LHCN-M2 (cell line): ENCODE measurements at regions not wholly inside any gene's neighbourhood (a gene's known extent, or its start where the extent isn't known, plus 50 kb on each side); places are given as distances from the start of the nearest gene placed in this dataset.
"Not testable (repeated sequence)": the region's sequence is repeated elsewhere in the genome, so short reads cannot be mapped to it uniquely, and the experiment has no call there.

Experiments
- DNase-seq: peaks from one replicate; pipeline ENCODE4 v3.0.0-alpha.2; 2012; ENCODE audit warnings: low read depth

- no peak for DNase-seq
These were observed 56.3 kb upstream of the SPEF2 start for GRCh38 chr5:35561396-35561795.

- no peak for DNase-seq
These were observed 59.9 kb upstream of the SPEF2 start for GRCh38 chr5:35557748-35558147.

- DNase-seq = no peak
These were observed 60.5 kb upstream of the SPEF2 start for GRCh38 chr5:35557199-35557598.

- no peak for DNase-seq
These were observed 63.6 kb upstream of the SPEF2 start for GRCh38 chr5:35554016-35554415.

- no peak for DNase-seq
These were observed 72.5 kb upstream of the SPEF2 start for GRCh38 chr5:35545190-35545589.

GRCh38 chr5:35543408-35543807 lies 74.3 kb upstream of the SPEF2 start:
- peak; percentile 2 for DNase-seq

GRCh38 chr5:35540002-35540401 lies 77.7 kb upstream of the SPEF2 start:
- DNase-seq = no peak

GRCh38 chr5:35538198-35538931 lies 79.3 kb upstream of the SPEF2 start:
- no peak for DNase-seq

- DNase-seq = no peak
These were observed 84.5 kb upstream of the SPEF2 start for GRCh38 chr5:35533156-35533555.

- DNase-seq = not testable (repeated sequence)
These were observed 86.1 kb upstream of the SPEF2 start for GRCh38 chr5:35531553-35531952.

- no peak for DNase-seq
These were observed 99.6 kb upstream of the SPEF2 start for GRCh38 chr5:35518104-35518503.

GRCh38 chr5:35516271-35516670 lies 101.4 kb upstream of the SPEF2 start:
- no peak for DNase-seq

- no peak for DNase-seq
These were observed 104.1 kb upstream of the SPEF2 start for GRCh38 chr5:35513612-35514011.

- DNase-seq = peak; percentile 7
These were observed 115.5 kb upstream of the SPEF2 start for GRCh38 chr5:35502206-35502605.

GRCh38 chr5:35488791-35489190 lies 128.9 kb upstream of the SPEF2 start:
- no peak for DNase-seq

- DNase-seq = no peak
These were observed 129.6 kb upstream of the SPEF2 start for GRCh38 chr5:35488055-35488454.

GRCh38 chr5:35487233-35488025 lies 130.2 kb upstream of the SPEF2 start:
- no peak for DNase-seq

GRCh38 chr5:35485487-35485886 lies 132.2 kb upstream of the SPEF2 start:
- DNase-seq = no peak

GRCh38 chr5:35484241-35484640 lies 133.4 kb upstream of the SPEF2 start:
- no peak for DNase-seq

GRCh38 chr5:35483780-35484179 lies 133.9 kb upstream of the SPEF2 start:
- no peak for DNase-seq

- no peak for DNase-seq
These were observed 134.5 kb upstream of the SPEF2 start for GRCh38 chr5:35483191-35483590.

- DNase-seq = no peak
These were observed 135.4 kb upstream of the SPEF2 start for GRCh38 chr5:35482167-35482755.
